ENCODE measurements at regions not wholly inside any gene's neighbourhood (a gene's known extent, or its start where the extent isn't known, plus 50 kb on each side); places are given as distances from the start of the nearest gene placed in this dataset.

GRCh38 chr16:17947637-17948036, 388.9 kb downstream of the NPIPA8 start:
- no peak for TF ChIP-seq CTCF (IDR thresholded peaks at IDR 0.05; ENCODE audit: borderline replicate concordance, control extremely low read depth, extremely low read depth, insufficient read depth, missing control alignments)

GRCh38 chr16:17947165-17947564, 389.4 kb downstream of the NPIPA8 start:
- in situ Hi-C loops (cut with MboI; ENCODE audit: low sequenced_read_pairs, unreplicated experiment): no loop called here
- no peak for DNase-seq (ENCODE audit: low spot score)
- no peak for TF ChIP-seq CTCF (IDR thresholded peaks at IDR 0.05; ENCODE audit: borderline replicate concordance, control extremely low read depth, extremely low read depth, insufficient read depth, missing control alignments)

More at GRCh38 chr16:17947637-17948036, 388.9 kb downstream of the NPIPA8 start:
- in situ Hi-C loops (cut with MboI; ENCODE audit: low sequenced_read_pairs, unreplicated experiment): no loop called here
- DNase-seq (ENCODE audit: low spot score): no peak

GRCh38 chr16:17945080-17945601, 391.4 kb downstream of the NPIPA8 start:
- in situ Hi-C loops (cut with MboI; ENCODE audit: low sequenced_read_pairs, unreplicated experiment): no loop called here
- DNase-seq (ENCODE audit: low spot score): no peak
- no peak for TF ChIP-seq CTCF (IDR thresholded peaks at IDR 0.05; ENCODE audit: borderline replicate concordance, control extremely low read depth, extremely low read depth, insufficient read depth, missing control alignments)

- in situ Hi-C loops (cut with MboI; ENCODE audit: low sequenced_read_pairs, unreplicated experiment): no loop called here
- no peak for DNase-seq (ENCODE audit: low spot score)
- TF ChIP-seq CTCF (IDR thresholded peaks at IDR 0.05; ENCODE audit: borderline replicate concordance, control extremely low read depth, extremely low read depth, insufficient read depth, missing control alignments): no peak
Measured at GRCh38 chr16:17944345-17944744, 392.2 kb downstream of the NPIPA8 start.

GRCh38 chr16:17942067-17942466, 394.5 kb downstream of the NPIPA8 start:
- in situ Hi-C loops (cut with MboI; ENCODE audit: low sequenced_read_pairs, unreplicated experiment): no loop called here
- DNase-seq (ENCODE audit: low spot score): no peak

GRCh38 chr16:17940584-17941364, 395.8 kb downstream of the NPIPA8 start:
- TF ChIP-seq CTCF (IDR thresholded peaks at IDR 0.05; ENCODE audit: borderline replicate concordance, control extremely low read depth, extremely low read depth, insufficient read depth, missing control alignments): no peak
- in situ Hi-C loops (cut with MboI; ENCODE audit: low sequenced_read_pairs, unreplicated experiment): no loop called here
- no peak for DNase-seq (ENCODE audit: low spot score)

More at GRCh38 chr16:17942067-17942466, 394.5 kb downstream of the NPIPA8 start:
- no peak for TF ChIP-seq CTCF (IDR thresholded peaks at IDR 0.05; ENCODE audit: borderline replicate concordance, control extremely low read depth, extremely low read depth, insufficient read depth, missing control alignments)

Measured in GM13976 (cell line).